ENCODE measurements at regions not wholly inside any gene's neighbourhood (a gene's known extent, or its start where the extent isn't known, plus 50 kb on each side); places are given as distances from the start of the nearest gene placed in this dataset.

DNA sequence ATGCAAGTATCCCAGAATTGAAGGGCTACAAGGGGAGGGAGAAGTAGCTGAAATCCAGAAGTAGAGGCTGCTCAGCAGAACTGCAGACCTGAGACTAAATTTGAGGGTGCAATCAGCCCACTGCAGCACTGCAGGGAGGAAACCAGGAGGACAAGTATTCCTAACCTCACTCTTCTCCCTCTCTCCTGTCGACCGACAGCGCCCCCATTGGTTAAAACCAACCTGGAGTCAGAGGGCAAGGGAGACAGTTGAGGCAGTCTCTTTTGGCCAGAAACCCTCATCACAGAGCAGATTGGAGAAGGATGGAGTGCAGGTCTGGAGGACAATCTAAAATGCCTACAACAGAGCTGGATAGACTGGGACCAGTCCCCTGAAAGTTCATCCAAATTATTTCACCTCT lies 768.9 kb upstream of the KLHL29 start:
- no peak for DNase-seq (ENCODE audit: extremely low read depth, low read depth, low spot score)

DNA sequence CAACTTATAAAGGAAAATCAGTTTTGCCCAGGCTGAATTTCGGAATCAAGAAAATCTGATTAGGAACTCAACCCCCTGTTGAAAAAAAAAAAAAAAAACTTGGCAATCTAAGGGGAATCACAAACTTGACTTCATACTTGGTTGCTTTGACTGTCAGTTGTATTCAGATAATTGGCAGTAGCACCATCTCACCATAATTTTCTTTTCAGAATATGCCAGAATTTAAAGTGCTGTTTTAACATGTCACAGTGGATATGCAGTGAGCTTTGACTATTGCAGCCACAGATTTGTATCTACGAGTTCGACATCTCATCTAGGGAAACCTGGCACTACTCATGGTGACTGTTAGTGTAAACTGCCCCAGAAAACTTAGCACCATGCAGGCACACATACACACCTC lies 761.4 kb upstream of the KLHL29 start:
- no peak for DNase-seq (ENCODE audit: extremely low read depth, low read depth, low spot score)

DNA sequence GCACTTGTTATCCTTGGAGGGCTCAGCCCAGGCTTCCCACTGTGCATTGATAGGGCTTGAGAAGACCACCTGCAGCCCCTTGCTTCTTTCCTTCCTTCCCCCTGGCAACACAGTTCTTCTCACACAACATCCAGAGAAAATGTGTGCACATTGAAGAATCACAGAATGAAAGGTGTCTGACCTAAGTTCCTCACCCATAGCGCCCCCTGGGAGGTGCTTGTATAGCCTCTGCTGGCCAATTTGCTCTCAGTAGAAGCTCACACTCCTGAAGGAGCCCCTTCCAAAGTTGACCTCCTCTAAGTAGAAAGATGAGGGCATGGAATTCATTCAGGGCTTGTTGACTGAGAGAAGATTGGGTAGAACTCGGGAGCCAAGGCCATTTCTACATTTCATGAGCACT lies 758.4 kb upstream of the KLHL29 start:
- no peak for DNase-seq (ENCODE audit: extremely low read depth, low read depth, low spot score)

DNA sequence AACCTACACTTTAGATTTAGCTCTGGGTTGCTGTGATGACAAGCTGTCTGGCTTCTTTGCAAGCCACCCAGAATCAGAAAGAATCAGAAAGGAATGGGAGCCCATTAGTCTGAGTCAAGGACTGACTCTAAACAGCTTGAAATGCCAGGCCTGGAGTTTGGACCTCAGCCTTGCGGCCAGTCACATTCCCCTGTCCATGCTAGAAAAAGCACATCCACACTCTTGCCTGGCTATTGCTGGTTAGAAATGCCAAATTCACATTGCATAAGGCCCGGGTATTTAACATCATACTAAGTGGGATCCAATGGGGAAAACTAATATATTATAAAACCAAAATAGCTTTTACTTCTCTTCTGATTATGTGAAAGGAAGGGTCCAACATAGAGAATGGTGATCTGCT lies 756.8 kb upstream of the KLHL29 start:
- DNase-seq (ENCODE audit: extremely low read depth, low read depth, low spot score): no peak

DNA sequence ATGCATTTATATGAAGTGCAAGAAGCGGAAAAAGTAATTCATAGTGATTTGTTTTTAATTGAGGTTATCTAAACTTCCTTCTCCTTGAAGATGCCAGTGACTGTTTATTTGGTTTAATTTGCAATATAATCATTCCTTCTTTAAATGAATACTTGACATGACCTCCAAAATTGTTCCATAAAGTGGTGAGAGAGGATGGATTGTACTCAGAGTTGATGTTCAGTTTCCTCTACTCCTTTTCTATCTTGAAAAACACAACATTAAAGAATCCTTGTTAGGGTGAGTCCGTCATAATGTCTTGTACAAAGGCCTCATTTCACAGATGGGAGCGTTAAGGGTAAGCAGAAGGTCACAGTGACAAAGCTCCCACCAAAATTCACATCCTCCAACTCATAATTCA lies 756.1 kb upstream of the KLHL29 start:
- no peak for DNase-seq (ENCODE audit: extremely low read depth, low read depth, low spot score)

DNA sequence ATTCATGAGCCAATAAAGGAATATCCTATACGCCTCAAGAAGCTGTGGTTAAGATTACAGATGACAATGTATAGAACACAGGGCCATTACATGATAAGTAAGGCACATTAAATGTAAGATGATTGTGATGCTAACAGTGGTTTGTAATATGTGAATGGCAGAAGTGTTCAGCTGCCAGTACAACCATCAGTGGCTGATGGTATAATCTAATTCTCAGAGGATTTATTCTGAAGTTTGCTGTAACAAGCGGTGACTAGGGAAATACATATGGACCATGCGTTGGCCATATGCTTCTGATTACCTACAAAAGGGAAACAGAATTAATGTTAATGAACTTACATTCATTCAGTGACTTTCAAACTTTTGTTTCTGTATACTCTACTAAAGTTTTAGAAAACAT lies 750.8 kb upstream of the KLHL29 start:
- no peak for DNase-seq (ENCODE audit: extremely low read depth, low read depth, low spot score)

DNA sequence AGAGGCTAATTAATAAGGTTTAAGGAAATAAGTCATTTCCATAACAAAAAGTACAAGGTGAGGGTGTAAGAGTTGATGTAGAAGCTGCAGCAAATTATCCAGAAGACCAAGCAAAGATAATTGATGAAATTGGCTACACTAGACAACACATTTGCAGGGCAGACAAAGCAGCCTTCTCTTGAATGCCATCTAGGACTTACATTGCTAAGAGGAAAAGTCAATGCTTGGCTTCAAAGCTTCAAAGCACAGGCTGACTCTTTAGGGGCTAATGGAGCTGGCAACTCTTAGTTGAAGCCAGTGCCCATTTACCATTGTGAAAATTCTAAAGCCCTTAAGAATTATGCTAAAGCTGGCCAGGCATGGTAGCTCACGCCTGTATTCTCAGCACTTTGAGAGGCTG lies 728.6 kb upstream of the KLHL29 start:
- no peak for DNase-seq (ENCODE audit: extremely low read depth, low read depth, low spot score)

DNA sequence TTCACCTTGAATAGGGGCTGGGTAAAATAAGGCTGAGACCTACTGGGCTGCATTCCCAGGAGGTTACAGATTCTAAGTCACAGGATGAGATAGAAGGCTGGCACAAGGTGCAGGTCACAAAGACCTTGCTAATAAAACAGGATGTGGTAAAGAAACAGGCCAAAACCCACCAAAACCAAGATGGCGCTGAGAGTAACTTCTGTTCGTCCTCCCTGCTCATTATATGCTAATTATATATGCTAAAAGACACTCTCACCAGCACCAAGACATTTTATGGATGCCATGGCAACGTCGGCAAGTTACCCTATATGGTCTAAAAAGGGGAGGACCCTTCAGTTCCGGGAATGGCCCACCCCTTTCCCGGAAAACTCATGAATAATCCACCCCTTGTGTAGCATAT lies 711.5 kb upstream of the KLHL29 start:
- no peak for DNase-seq (ENCODE audit: extremely low read depth, low read depth, low spot score)

DNA sequence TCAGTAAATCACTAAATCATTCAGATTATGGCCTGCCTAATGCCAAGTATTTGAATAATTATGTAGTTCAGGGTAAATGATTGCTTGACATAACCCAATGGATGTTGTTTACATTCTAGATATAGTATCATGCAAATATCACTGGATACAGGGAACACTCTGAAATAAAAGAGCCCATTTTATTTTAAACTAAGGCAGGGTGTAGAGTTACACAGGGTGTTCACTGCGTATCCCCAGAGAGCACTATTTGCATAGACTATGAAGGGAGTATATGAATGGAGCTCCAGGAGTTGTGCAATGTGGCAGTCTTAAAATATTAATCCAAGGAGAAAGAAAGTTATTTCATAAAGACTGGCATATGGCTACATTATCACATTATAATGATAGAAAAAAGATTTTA lies 701.1 kb upstream of the KLHL29 start:
- no peak for DNase-seq (ENCODE audit: extremely low read depth, low read depth, low spot score)

DNA sequence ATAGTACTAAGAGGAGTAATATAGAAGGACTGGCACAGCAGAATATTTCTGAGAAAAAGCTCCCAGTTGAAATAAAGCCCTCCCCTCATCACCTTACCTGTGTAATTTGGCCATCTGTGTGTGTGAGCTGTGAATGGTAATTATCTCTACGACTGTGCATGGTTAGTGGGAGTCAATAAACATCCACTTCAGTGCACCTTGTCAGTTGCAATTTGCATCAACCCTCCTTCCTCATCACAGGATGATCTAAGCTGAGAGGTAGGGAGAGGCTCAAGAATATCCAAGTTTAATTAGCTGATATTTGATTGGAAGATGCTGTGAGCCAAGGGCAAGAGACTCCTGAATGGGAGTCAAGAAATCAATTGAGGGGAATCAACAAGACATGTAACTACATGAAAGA lies 694.9 kb upstream of the KLHL29 start:
- no peak for DNase-seq (ENCODE audit: extremely low read depth, low read depth, low spot score)

DNA sequence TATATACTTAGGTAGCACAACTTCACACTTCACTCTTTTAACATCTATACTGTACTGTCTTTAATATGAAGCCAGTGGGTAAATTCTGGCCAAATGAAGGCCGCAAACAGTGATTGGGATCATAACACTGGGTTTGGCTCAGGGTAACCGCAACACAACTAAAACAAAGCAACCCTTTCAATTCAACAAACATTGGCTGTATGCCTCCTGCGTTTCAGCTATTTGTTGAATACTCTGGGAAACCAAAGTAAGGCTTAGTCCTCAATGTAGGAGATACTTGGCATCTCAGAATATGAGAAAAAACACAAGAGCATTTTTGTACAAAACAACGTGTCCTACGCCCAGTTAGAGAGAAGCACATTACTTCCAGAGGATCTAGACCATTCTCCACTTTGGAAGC lies 693.3 kb upstream of the KLHL29 start:
- DNase-seq (ENCODE audit: extremely low read depth, low read depth, low spot score): no peak

DNA sequence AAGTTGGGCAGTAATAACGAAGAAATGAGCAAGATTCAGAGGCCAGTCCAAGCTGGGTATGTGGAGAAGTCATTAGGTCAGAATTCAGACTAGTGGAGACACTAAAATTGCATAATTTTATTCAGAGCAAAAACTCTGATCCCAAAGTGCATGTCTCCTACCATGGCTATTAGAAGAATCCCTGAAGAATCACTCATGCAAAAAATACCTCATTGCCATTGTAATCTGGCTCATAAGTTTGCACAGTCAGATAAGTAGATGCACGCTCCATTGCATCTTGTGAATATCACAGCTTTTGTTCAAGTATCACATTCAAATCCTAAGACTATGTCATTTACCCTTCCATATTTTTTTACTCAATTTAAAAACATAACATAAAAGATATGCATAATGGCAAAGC lies 692.2 kb upstream of the KLHL29 start:
- DNase-seq (ENCODE audit: extremely low read depth, low read depth, low spot score): no peak

DNA sequence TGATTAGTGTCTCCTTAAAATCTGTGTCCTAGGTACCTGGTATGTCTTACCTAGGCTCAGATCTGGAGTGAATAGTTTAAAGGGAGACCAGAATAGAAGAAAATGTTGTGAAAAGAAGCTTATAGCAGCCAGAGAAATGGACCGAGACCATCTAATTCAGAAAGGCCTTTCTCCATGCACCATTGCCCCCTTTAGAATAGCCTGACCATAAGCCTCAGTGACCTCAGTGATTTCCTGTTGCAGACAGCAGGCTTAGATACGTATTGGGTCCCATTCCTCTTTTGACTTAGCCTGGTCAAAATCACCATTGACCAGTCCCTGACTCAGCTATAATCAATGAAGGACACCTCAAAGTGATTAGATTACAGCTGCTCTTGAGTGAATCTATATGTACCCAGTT lies 690.7 kb upstream of the KLHL29 start:
- DNase-seq (ENCODE audit: extremely low read depth, low read depth, low spot score): no peak

DNA sequence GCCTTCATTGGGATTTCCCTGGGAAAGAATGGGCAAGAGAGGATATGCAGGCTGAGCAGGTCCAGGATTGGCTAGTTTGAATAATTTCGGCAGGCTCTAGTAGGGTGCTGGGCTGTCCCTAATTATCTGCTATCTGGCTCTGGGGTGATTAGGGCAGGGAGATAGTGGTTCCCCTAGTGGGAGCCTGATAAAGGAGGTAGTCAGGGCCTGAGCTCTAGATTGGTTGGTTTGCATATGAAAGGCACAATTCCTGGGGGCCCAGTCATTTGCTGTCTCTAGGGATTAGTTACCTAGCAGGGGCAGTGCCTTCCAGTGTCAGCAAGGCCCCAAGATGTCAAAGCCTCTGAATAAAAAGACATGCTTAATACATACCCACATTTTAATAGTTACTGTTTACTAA lies 690.1 kb upstream of the KLHL29 start:
- no peak for DNase-seq (ENCODE audit: extremely low read depth, low read depth, low spot score)

DNA sequence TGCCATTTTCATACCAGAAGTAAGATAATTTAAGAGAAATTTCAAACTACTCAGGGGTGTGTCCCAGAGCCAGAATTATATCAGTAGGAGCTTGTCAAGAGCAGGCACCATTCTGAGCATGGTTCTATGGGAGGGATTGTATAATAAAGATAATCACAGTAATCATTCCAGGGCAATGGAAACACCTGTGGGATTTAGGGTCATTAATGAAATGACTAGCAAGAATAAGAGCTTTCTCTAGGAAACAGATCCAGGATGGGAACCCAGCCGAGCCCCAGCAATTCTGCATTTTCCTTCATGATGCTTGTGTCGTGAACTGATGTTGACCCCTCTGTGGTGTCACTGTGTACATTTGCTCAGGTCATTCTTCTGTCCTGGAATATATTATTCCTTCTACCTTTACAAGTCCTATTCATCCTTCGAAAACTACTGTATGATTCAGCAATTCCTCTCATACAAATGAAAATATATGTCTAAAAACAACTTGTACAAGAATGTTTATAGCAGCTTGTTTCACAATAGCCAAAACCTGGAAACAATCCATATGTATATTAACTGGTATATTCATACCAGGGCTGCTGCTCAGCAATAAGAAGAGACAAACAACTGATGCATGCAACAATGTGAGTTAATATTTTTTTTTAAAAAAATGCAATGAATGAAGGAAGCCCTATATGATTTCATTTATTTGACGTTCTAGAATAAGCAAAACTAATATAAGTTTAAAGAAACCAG lies 687.8 kb upstream of the KLHL29 start:
- DNase-seq (ENCODE audit: extremely low read depth, low read depth, low spot score): no peak

DNA sequence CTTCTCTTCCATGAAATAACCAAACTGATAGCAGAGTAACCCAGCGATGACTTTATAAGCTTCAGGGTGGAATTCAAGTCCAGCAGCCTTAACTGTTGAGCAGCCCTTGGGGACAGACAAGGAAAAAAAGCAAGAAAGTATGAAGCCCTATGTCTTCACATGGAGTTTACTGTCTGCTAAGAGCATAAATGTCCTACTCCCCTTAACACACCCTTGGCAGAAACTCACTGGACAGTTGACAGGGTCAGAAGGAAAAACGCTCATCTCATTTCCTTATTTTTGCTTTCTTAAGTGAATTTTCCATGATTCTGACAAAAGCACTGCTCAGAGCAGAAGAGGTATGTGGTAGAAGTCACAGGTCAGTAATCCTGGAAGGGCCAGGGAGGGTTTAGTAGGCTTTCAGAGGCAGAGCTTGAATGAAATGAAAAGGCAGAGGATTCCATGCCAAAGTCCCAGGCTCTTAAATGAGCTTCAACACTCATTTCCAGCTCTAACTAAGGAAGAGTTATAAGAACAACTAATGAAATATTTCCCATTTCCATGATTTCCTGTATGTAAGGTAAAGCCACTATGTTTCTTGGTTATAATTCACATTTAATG lies 683.3 kb upstream of the KLHL29 start:
- DNase-seq (ENCODE audit: extremely low read depth, low read depth, low spot score): no peak

DNA sequence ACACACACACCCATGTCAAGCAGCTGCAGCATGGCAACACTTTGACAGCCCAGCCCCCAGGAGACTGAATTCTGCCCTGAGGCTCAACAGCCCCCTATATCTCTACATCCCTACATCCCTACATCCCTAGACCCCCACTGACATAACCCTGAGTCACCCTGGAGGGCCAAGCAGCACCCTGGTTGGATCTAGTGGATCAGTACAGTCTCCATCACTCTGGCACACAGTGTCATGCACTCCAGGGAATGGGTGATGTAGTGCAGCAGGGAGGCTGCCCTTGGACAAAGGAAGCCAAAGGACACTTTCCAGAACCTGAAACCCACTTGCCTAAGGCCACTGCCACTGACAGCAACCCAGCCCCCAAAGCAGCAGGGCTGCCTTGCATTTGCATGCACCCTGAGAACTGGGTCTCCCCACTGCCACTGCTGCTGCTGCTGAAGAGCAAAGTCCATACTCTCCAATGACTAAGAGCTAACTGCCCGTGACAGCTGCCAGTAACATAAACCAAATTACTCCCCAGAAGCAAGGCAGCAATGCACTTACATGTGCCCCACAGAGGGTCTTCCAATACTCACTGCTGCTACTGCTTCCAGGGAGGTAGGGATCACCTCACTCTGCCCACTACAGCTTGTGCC lies 681.6 kb upstream of the KLHL29 start:
- DNase-seq (ENCODE audit: extremely low read depth, low read depth, low spot score): no peak

DNA sequence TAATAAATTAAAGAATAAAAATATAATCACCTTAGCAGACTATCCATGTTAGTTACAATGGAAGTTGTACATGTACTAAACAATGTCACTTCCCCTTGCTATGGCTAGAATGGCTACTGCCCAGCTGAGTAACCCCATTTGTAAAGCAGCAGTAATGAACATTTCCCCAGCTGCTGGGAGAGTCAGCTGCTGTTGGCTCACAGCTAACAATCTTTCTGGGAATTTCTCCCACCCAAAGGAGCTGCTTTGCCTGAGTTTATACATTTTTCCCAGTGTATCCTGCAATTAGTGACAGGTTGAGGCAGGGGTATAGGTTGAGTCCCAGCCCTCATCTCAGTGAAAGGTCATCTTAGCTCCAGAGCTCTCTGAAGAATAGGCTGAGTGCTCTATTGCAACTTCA lies 665.6 kb upstream of the KLHL29 start:
- no peak for DNase-seq (ENCODE audit: extremely low read depth, low read depth, low spot score)

DNA sequence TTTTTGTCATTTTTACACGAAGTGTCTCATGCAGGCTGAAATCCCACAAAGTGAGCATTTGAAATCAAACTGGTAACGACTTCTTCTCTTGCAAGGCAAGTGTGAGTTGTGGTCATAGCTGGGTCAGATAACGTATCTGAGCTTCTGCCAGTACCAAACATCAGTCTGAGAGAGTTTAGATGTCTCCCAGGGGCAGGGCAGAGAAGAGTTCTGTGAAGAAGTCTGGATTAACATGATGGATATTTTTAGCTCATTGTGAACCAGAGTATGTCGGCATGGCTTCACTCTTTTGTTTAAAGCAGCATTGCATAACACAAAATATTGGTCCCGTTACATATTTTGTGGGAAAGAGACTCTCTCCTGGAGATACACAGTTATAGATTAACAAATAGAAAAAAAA lies 655.5 kb upstream of the KLHL29 start:
- DNase-seq (ENCODE audit: extremely low read depth, low read depth, low spot score): no peak

DNA sequence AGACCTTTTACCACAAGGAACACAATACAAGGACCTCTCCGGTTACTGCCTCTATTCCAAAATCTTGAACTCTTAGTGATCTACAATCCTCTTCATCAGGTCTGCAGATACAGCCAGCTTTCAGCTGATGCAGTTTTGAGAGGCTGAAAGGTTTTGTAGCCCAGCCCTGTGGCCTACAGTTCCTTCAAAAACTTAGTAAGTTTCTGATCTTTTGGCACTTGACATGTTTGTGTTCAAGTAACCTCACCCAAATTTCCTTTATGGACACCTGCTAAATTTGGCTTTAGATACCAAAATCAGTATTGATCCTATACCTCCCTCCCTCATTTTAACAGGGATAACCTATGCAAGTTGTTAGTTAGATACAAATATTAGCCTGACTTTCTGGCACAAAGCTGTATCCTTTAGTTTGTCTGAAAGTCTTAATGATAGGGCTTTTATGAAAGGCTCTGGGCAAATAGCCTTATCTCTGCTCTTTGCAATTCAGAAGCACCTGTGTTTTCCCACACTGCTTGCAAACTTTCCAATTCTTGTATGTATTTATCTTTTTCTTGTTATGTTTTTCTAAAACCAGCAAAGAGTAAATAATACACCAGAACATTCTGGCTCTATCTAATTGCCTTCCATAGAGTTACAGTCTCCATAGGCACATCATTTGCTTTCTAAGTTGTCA lies 650.5 kb upstream of the KLHL29 start:
- no peak for DNase-seq (ENCODE audit: extremely low read depth, low read depth, low spot score)

DNA sequence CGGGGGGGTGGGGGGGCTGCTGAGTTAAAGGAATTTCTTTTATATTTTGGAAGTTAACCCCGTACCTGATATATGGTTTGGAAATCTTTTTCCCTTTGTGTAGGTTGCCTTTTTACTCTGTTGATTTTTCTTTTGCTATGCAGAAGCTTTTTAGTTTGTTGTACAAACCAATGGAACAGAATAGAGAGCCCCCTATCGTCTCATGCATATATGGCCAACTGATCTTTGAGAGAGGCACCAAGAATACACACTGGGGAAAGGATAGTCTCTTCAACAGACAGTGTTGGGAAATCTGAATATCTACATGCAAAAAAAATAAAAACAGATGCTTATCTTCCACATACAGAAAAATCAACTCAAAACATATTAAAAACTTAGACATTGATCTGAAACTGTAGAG lies 647.8 kb upstream of the KLHL29 start:
- DNase-seq (ENCODE audit: extremely low read depth, low read depth, low spot score): no peak

DNA sequence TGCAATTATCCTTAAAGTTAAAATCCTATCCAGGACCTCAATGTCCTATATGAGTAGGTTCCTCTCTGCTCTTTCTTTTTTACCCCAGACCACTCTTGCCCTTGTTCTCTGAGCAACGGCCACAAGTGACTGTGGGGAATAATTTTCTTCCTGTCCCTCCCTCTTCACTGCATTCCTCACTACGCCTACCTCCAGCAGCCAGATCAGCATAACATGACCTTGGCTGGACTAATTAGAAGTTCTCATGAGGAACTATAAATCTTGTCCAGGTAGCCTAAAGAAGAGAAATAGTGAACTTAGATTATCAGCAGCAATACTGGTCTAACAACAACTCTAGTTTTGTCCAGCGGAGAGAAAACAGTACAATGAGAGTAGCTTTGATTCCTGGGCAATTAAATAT lies 643.8 kb upstream of the KLHL29 start:
- DNase-seq (ENCODE audit: extremely low read depth, low read depth, low spot score): no peak

Data from glomerular endothelial cell (primary cell).